H9 (cell line): ENCODE measurements at regions not wholly inside any gene's neighbourhood (a gene's known extent, or its start where the extent isn't known, plus 50 kb on each side); places are given as distances from the start of the nearest gene placed in this dataset.

Source experiments
- DNase-seq: peaks from one replicate; pipeline ENCODE4 v3.0.0-alpha.2; 2017
- H2AFZ ChIP-seq: one replicate; pipeline ENCODE4 v1.6.1; 2013; ENCODE audit warnings: mild to moderate bottlenecking, low read length, control low read depth, moderate library complexity
- H2AK5ac ChIP-seq: 2 replicates; pipeline ENCODE4 v1.6.1; 2013; ENCODE audit warnings: low read length, control low read depth, mixed read lengths; ENCODE audit not compliant: insufficient read length
- H2BK120ac ChIP-seq: one replicate; pipeline ENCODE4 v1.6.1; 2013; ENCODE audit warnings: low read depth, mild to moderate bottlenecking, low read length, control low read depth, inconsistent platforms; ENCODE audit not compliant: poor library complexity, severe bottlenecking
- H2BK12ac ChIP-seq: 2 replicates; pipeline ENCODE4 v1.6.1; 2013; ENCODE audit warnings: low read length, control low read depth, mixed read lengths, low read depth; ENCODE audit not compliant: insufficient read length
- H2BK15ac ChIP-seq: 2 replicates; pipeline ENCODE4 v1.6.1; 2013; ENCODE audit warnings: low read depth, low read length, control low read depth
- H2BK20ac ChIP-seq: one replicate; pipeline ENCODE4 v1.6.1; 2013; ENCODE audit warnings: low read depth, mild to moderate bottlenecking, low read length, control low read depth, inconsistent platforms; ENCODE audit not compliant: poor library complexity, severe bottlenecking
- H2BK5ac ChIP-seq: 2 replicates; pipeline ENCODE4 v1.6.1; 2013; ENCODE audit warnings: low read length, control low read depth, mixed read lengths; ENCODE audit not compliant: insufficient read length
- H3K14ac ChIP-seq: 2 replicates; pipeline ENCODE4 v1.6.1; 2013; ENCODE audit warnings: low read length, control low read depth; ENCODE audit not compliant: insufficient read depth
- H3K18ac ChIP-seq: 2 replicates; pipeline ENCODE4 v1.6.1; 2013; ENCODE audit warnings: low read depth, mild to moderate bottlenecking, mixed read lengths, low read length, control low read depth; ENCODE audit not compliant: insufficient read length
- H3K23ac ChIP-seq: 2 replicates; pipeline ENCODE4 v1.6.1; 2013; ENCODE audit warnings: low read length, control low read depth, mixed read lengths, low read depth; ENCODE audit not compliant: insufficient read length
- H3K23me2 ChIP-seq: 2 replicates; pipeline ENCODE4 v1.6.1; 2013; ENCODE audit warnings: low read depth, mild to moderate bottlenecking, mixed read lengths, low read length, control low read depth; ENCODE audit not compliant: insufficient read length, poor library complexity, severe bottlenecking
- H3K27ac ChIP-seq: 2 replicates; pipeline ENCODE4 v1.5.1; 2013; ENCODE audit warnings: low read length, control low read depth, mixed read lengths, low read depth; ENCODE audit not compliant: insufficient read length
- H3K27me3 ChIP-seq: 2 replicates; pipeline ENCODE4 v1.6.1; 2013; ENCODE audit warnings: low read length, control low read depth, inconsistent platforms; ENCODE audit not compliant: insufficient read depth
- H3K4ac ChIP-seq: 2 replicates; pipeline ENCODE4 v1.6.1; 2013; ENCODE audit warnings: low read depth, mild to moderate bottlenecking, control low read depth, inconsistent platforms, low read length, moderate library complexity
- H3K4me1 ChIP-seq: 2 replicates; pipeline ENCODE4 v1.6.1; 2013; ENCODE audit warnings: low read length, control low read depth, inconsistent platforms; ENCODE audit not compliant: insufficient read depth
- H3K4me2 ChIP-seq: 2 replicates; pipeline ENCODE4 v1.6.1; 2013; ENCODE audit warnings: low read length, control low read depth, mixed read lengths; ENCODE audit not compliant: insufficient read length, insufficient read depth
- H3K56ac ChIP-seq: 2 replicates; pipeline ENCODE4 v1.6.1; 2013; ENCODE audit warnings: low read depth, mild to moderate bottlenecking, mixed read lengths, low read length, control low read depth; ENCODE audit not compliant: insufficient read length
- H3K79me1 ChIP-seq: 2 replicates; pipeline ENCODE4 v1.6.1; 2013; ENCODE audit warnings: low read depth, mild to moderate bottlenecking, moderate library complexity, low read length, control low read depth, inconsistent platforms; ENCODE audit not compliant: insufficient read depth, poor library complexity, severe bottlenecking
- H3K79me2 ChIP-seq: 2 replicates; pipeline ENCODE4 v1.6.1; 2013; ENCODE audit warnings: low read length, control low read depth, inconsistent platforms; ENCODE audit not compliant: insufficient read depth
- H3K9ac ChIP-seq: 2 replicates; pipeline ENCODE4 v1.6.1; 2013; ENCODE audit warnings: low read length, control low read depth, mixed read lengths; ENCODE audit not compliant: insufficient read length; ENCODE audit errors: extremely low read depth
- H3K9me3 ChIP-seq: one replicate; pipeline ENCODE4 v1.6.1; 2013; ENCODE audit warnings: low read depth, low read length, inconsistent platforms; ENCODE audit not compliant: control insufficient read depth
- H3T11ph ChIP-seq: one replicate; pipeline ENCODE4 v1.6.1; 2013; ENCODE audit warnings: mild to moderate bottlenecking, low read length, control low read depth, inconsistent platforms
- H4K20me1 ChIP-seq: one replicate; pipeline ENCODE4 v1.6.1; 2013; ENCODE audit not compliant: control insufficient read depth, insufficient read length, insufficient read depth
- H4K5ac ChIP-seq: 2 replicates; pipeline ENCODE4 v1.6.1; 2013; ENCODE audit warnings: low read depth, mild to moderate bottlenecking, mixed read lengths, low read length, control low read depth; ENCODE audit not compliant: insufficient read length
- H4K8ac ChIP-seq: replicated peaks from 2 replicates; pipeline ENCODE4 v1.6.1; 2013; ENCODE audit warnings: low read length, control low read depth, mixed read lengths, low read depth; ENCODE audit not compliant: insufficient read length
- H4K91ac ChIP-seq: 2 replicates; pipeline ENCODE4 v1.6.1; 2013; ENCODE audit warnings: low read depth, mild to moderate bottlenecking, moderate library complexity, mixed read lengths, low read length, control low read depth; ENCODE audit not compliant: insufficient read length
- H3K27ac Mint-ChIP-seq, 3 experiments: 2 replicates in 2 of 3; 3 replicates in 1 of 3; pipeline ENCODE4 v1.8.0; 2020 to 2021; ENCODE audit warnings: mixed read lengths in 3 of 3, mild to moderate bottlenecking in 1 of 3, moderate library complexity in 1 of 3
- H3K27me3 Mint-ChIP-seq: 2 replicates; pipeline ENCODE4 v1.8.0; 2021; ENCODE audit warnings: low read depth, mild to moderate bottlenecking, moderate library complexity, mixed read lengths
- H3K36me3 Mint-ChIP-seq, 3 experiments: 2 replicates in 2 of 3; 3 replicates in 1 of 3; pipeline ENCODE4 v1.8.0; 2020 to 2021; ENCODE audit warnings: low read depth in 3 of 3, mixed read lengths in 3 of 3; ENCODE audit not compliant: insufficient read depth in 1 of 3
- H3K4me1 Mint-ChIP-seq, 2 experiments: 2 replicates each; pipeline ENCODE4 v1.8.0; 2020; ENCODE audit warnings: mixed read lengths in 2 of 2
- H3K4me3 Mint-ChIP-seq, 2 experiments: 2 replicates in 1 of 2; 3 replicates in 1 of 2; pipeline ENCODE4 v1.8.0; 2020 to 2021; ENCODE audit warnings: mild to moderate bottlenecking in 2 of 2, mixed read lengths in 2 of 2, moderate library complexity in 1 of 2
- H3K9me3 Mint-ChIP-seq, 2 experiments: 2 replicates in 1 of 2; 3 replicates in 1 of 2; pipeline ENCODE4 v1.8.0; 2020; ENCODE audit warnings: mild to moderate bottlenecking in 2 of 2, mixed read lengths in 2 of 2, moderate library complexity in 1 of 2
- WGBS: extraction: QIAGEN DNeasy Blood & Tissue Kit; methylation state at CpG from one replicate; pipeline ENCODE4 v1.1.7; 2013; ENCODE audit warnings: missing lambda C conversion rate, low lambda C conversion rate, mixed read lengths; ENCODE audit not compliant: insufficient read length; ENCODE audit errors: extremely low coverage; 5-methylcytosine and 5-hydroxymethylcytosine counted together
- TF ChIP-seq, protein P1 (sequence below): fragments of 200-600 bp; sonication (generic); conservative IDR thresholded peaks from 3 replicates; pipeline ENCODE4 v1.8.0; 2021; ENCODE audit warnings: antibody characterized with exemption, mild to moderate bottlenecking

GRCh38 chr6:50358113-50358512 lies 308.4 kb upstream of the DEFB112 start:
- no peaks in the 10 kb centered on the region for H3K4me1 ChIP-seq
- no peaks in the 10 kb centered on the region for H3K9me3 Mint-ChIP-seq
- no peaks in the 10 kb centered on the region for H3K79me1 ChIP-seq
- H4K91ac ChIP-seq, result no peak overlapping the region
- H3K36me3 Mint-ChIP-seq, result no peaks in the 10 kb centered on the region
- no peak overlapping the region for H3K9ac ChIP-seq
- no peaks in the 10 kb centered on the region for H4K20me1 ChIP-seq
- no peak overlapping the region for H2BK120ac ChIP-seq
- no peak overlapping the region for H4K5ac ChIP-seq
- H3K4me1 Mint-ChIP-seq, result peaks cover 3 to 4% of the 10 kb centered on the region in 2 experiments; a peak in 1 of 4 replicates
- TF ChIP-seq, protein P1, sequence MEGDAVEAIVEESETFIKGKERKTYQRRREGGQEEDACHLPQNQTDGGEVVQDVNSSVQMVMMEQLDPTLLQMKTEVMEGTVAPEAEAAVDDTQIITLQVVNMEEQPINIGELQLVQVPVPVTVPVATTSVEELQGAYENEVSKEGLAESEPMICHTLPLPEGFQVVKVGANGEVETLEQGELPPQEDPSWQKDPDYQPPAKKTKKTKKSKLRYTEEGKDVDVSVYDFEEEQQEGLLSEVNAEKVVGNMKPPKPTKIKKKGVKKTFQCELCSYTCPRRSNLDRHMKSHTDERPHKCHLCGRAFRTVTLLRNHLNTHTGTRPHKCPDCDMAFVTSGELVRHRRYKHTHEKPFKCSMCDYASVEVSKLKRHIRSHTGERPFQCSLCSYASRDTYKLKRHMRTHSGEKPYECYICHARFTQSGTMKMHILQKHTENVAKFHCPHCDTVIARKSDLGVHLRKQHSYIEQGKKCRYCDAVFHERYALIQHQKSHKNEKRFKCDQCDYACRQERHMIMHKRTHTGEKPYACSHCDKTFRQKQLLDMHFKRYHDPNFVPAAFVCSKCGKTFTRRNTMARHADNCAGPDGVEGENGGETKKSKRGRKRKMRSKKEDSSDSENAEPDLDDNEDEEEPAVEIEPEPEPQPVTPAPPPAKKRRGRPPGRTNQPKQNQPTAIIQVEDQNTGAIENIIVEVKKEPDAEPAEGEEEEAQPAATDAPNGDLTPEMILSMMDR, result no peak
- no peak overlapping the region for H3K4me3 Mint-ChIP-seq
- no CpG with 5 or more reads among the region's 5 CpGs for WGBS
- no peak overlapping the region for H3K4ac ChIP-seq
- H2AK5ac ChIP-seq, result no peak overlapping the region
- no peaks in the 10 kb centered on the region for H3K79me2 ChIP-seq
- no peak overlapping the region for H3K4me2 ChIP-seq
- no peaks in the 10 kb centered on the region for H3K9me3 ChIP-seq
- H2AFZ ChIP-seq, result no peak overlapping the region
- H3K18ac ChIP-seq, result no peak overlapping the region
- no peaks in the 10 kb centered on the region for H3K23me2 ChIP-seq
- no peak overlapping the region for H3K27ac Mint-ChIP-seq
- no peak overlapping the region for H3K14ac ChIP-seq
- H2BK5ac ChIP-seq, result no peak overlapping the region
- H3T11ph ChIP-seq, result no peak overlapping the region
- H4K8ac ChIP-seq, result no peak overlapping the region
- no peaks in the 10 kb centered on the region for H3K27me3 ChIP-seq
- H2BK15ac ChIP-seq, result no peak overlapping the region
- no peak for DNase-seq
- no peak overlapping the region for H3K23ac ChIP-seq
- H2BK12ac ChIP-seq, result no peak overlapping the region
- H3K56ac ChIP-seq, result no peak overlapping the region
- no peaks in the 10 kb centered on the region for H3K27me3 Mint-ChIP-seq
- no peak overlapping the region for H2BK20ac ChIP-seq
- no peak overlapping the region for H3K27ac ChIP-seq
